Esophagus squamous epithelium (tissue), 4 donors: ENCODE measurements at regions not wholly inside any gene's neighbourhood (a gene's known extent, or its start where the extent isn't known, plus 50 kb on each side); places are given as distances from the start of the nearest gene placed in this dataset.

Experiments used
- POLR2A ChIP-seq, 4 donors: fragments of 450-650 bp; IDR thresholded peaks; one replicate each; pipeline ENCODE4 v1.6.1; 2017; ENCODE audit warnings: antibody characterized with exemption in 4 of 4, mild to moderate bottlenecking in 4 of 4, moderate library complexity in 3 of 4
- TF ChIP-seq, protein P1 (sequence below), 6 experiments: fragments of 450-650 bp in 4 of 6; fragments of 200-600 bp in 2 of 6; sonication (generic) in 2 of 6; IDR thresholded peaks; one replicate each; pipeline ENCODE4 v1.5.1; 2016 to 2019; ENCODE audit warnings: antibody characterized with exemption in 6 of 6, mild to moderate bottlenecking in 4 of 6, moderate library complexity in 4 of 6

- TF ChIP-seq, protein P1, sequence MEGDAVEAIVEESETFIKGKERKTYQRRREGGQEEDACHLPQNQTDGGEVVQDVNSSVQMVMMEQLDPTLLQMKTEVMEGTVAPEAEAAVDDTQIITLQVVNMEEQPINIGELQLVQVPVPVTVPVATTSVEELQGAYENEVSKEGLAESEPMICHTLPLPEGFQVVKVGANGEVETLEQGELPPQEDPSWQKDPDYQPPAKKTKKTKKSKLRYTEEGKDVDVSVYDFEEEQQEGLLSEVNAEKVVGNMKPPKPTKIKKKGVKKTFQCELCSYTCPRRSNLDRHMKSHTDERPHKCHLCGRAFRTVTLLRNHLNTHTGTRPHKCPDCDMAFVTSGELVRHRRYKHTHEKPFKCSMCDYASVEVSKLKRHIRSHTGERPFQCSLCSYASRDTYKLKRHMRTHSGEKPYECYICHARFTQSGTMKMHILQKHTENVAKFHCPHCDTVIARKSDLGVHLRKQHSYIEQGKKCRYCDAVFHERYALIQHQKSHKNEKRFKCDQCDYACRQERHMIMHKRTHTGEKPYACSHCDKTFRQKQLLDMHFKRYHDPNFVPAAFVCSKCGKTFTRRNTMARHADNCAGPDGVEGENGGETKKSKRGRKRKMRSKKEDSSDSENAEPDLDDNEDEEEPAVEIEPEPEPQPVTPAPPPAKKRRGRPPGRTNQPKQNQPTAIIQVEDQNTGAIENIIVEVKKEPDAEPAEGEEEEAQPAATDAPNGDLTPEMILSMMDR (IDR thresholded peaks at IDR 0.05), result no peak
- no peak for TF ChIP-seq POLR2A (IDR thresholded peaks at IDR 0.05)
Measured at GRCh38 chrY:15926499-15926898, 1402.2 kb downstream of the NLGN4Y start.
